Memory B cell (primary cell): ENCODE measurements at regions not wholly inside any gene's neighbourhood (a gene's known extent, or its start where the extent isn't known, plus 50 kb on each side); places are given as distances from the start of the nearest gene placed in this dataset.

Experiments
- ATAC-seq: fragments of 150-1000 bp; cut with Tn5 transposase; 2 replicates; pipeline ENCODE4 v1.10.0; 2021; ENCODE audit warnings: low read depth, mild to moderate bottlenecking, moderate library complexity
- DNase-seq, 2 donors: peaks; one replicate each; pipeline ENCODE4 v3.0.0; 2022; ENCODE audit warnings: low spot score in 2 of 2
- H3K27ac Mint-ChIP-seq: one replicate; pipeline ENCODE4 v1.8.0; 2022; ENCODE audit warnings: mild to moderate bottlenecking, moderate library complexity, mixed read lengths
- H3K27me3 Mint-ChIP-seq: one replicate; pipeline ENCODE4 v1.8.0; 2022; ENCODE audit warnings: mixed read lengths
- H3K36me3 Mint-ChIP-seq: one replicate; pipeline ENCODE4 v1.8.0; 2022; ENCODE audit warnings: mild to moderate bottlenecking, mixed read lengths
- H3K4me1 Mint-ChIP-seq: one replicate; pipeline ENCODE4 v1.8.0; 2022; ENCODE audit warnings: mixed read lengths
- H3K4me3 Mint-ChIP-seq: one replicate; pipeline ENCODE4 v1.8.0; 2022; ENCODE audit warnings: mild to moderate bottlenecking, moderate library complexity, mixed read lengths
- H3K9me3 Mint-ChIP-seq: one replicate; pipeline ENCODE4 v1.8.0; 2022; ENCODE audit warnings: mixed read lengths

DNA sequence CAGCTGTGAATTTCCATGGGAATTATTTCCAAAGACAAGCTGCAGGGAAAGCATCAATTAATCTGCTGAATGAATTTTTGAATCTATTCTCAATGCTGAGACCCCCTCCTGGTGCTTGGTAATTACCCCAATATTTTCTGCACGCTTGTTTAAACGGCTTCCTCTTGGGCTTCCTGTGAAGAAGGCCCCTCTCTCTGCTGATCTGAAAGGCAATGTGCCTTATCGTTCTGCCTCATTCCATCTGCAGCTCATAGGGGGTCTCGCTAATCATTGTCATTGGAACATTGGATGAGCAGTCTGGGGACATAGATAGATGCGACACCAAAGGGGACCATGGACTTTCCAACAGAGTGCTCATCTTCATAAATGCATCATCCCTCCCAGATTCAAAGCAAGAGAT is 851.6 kb downstream of the PDHA2 start:
- H3K27me3 Mint-ChIP-seq = no peaks in the 10 kb centered on the region
- no peak overlapping the region for H3K4me3 Mint-ChIP-seq
- DNase-seq = no peak
- ATAC-seq = no peak
- peaks cover 2% of the 10 kb centered on the region for H3K9me3 Mint-ChIP-seq
- H3K36me3 Mint-ChIP-seq = no peaks in the 10 kb centered on the region
- no peak overlapping the region for H3K27ac Mint-ChIP-seq
- no peaks in the 10 kb centered on the region for H3K4me1 Mint-ChIP-seq

DNA sequence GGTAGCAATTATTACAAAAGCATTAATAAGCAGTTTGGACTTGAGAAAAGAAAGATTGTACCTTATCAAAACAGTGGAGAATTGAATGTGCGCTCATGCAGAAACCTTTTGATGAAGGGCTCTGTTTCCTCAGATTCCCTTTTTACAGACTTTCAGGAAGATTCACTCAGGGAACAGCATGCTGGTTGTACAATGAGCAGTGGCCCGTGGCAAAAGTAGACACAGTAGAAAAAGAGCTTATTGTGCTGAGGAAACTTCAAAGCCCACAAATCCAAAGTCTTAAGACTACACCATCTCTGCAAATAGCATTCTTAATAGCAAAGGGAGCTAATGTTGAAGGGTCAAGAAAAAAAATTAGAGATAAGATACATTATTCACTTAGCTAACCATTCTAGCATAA is 858.9 kb downstream of the PDHA2 start:
- Mint-ChIP-seq H3K27me3 (no peaks in the 10 kb centered on the region), H3K9me3 (no peaks in the 10 kb centered on the region), H3K4me3 (no peak overlapping the region), H3K4me1 (no peaks in the 10 kb centered on the region), H3K27ac (no peak overlapping the region), H3K36me3 (no peaks in the 10 kb centered on the region)
- DNase-seq (no peak), ATAC-seq (no peak)

DNA sequence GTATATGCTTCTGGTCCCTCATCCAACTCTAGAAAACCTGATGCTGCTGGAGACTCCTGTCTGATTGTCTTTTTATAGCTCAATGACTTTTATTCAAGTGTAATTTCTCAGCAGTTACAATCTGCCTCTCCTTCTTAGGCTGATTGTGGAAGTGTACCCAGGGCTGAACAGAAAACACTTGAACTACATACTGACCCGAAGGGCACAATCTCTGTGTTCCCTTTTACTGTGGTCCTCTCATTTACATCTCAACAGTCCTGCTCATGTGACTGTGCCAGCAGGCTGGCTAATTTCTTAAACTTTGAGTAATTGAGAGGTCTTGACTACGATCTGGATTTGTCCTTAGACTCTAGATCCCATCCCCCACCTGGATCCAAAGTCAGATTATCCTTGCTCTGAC is 863.4 kb downstream of the PDHA2 start:
- Mint-ChIP-seq H3K36me3 (no peaks in the 10 kb centered on the region), H3K27ac (no peak overlapping the region), H3K27me3 (no peaks in the 10 kb centered on the region), H3K9me3 (no peaks in the 10 kb centered on the region), H3K4me1 (no peaks in the 10 kb centered on the region), H3K4me3 (no peak overlapping the region)
- ATAC-seq (no peak), DNase-seq (no peak)

DNA sequence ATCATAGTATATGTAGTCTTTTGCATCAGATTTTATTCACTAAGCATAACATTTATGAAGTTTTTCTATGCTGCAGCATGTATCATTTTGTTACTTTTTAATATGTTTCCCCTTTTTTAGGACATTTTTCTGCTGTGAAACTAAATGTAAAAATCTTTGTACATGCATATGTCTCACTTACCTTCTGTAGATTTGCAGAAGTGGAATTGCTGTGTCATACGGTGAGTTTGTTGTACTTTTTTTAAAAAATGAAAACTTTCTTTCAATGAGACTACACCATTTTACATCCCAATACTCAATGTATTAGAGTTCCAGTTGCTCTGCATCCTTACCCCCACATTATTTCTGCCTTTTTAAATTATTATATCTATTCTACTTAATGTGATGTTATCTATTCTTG is 868.9 kb downstream of the PDHA2 start:
- Mint-ChIP-seq H3K4me3 (no peak overlapping the region), H3K27me3 (no peaks in the 10 kb centered on the region), H3K4me1 (no peaks in the 10 kb centered on the region), H3K9me3 (no peaks in the 10 kb centered on the region), H3K36me3 (no peaks in the 10 kb centered on the region), H3K27ac (no peak overlapping the region)
- no peak for ATAC-seq
- DNase-seq = no peak

DNA sequence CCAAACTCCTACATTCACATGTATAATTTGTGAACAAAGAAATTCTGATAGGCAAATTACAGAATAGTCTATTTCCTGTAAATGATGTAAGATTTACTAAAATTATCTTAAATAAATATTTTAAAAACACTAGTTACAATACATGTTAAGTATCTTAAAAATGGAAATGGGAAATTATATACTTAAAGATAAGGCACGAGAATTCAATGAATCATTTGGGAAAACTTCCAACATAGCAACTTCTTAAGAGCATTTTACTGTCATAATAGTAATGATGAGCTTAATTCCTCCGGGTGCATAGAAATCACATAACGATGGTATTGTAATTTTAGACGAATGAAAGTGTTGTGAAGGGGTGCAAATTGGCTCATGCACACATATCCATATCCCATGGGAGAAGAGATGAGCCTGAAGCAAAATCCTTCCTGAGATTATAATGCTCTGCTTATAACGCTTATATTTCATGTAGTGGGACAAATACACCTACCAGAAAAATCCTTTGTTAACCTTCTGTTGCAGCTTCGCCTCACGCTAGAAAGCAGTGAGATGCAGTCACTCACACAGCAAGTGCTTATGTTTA is 873.5 kb downstream of the PDHA2 start:
- Mint-ChIP-seq H3K4me1 (no peaks in the 10 kb centered on the region), H3K27me3 (no peaks in the 10 kb centered on the region), H3K4me3 (no peak overlapping the region), H3K9me3 (peaks cover 2% of the 10 kb centered on the region), H3K36me3 (no peaks in the 10 kb centered on the region), H3K27ac (no peak overlapping the region)
- ATAC-seq (no peak), DNase-seq (no peak)

DNA sequence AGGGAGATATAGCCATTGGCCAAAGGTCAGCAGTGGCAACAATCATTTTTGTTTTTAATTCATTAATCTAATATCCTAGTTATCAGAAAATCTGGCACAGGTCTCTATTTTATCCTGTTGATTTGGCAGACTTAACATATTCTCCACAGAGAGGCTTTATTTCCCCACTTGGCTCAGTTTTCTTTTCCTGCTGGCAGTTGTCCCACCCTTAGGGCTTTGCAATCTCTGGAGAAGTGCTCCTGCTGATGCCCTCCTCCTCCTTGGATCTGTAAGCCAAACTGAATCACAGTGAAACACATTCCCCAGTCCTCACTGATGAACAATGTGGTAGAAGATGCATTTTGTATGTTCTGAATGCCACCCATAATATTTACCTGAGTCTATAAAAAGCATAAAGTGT is 889.7 kb downstream of the PDHA2 start:
- no peaks in the 10 kb centered on the region for H3K27me3 Mint-ChIP-seq
- H3K36me3 Mint-ChIP-seq = no peaks in the 10 kb centered on the region
- no peak overlapping the region for H3K4me3 Mint-ChIP-seq
- ATAC-seq (no peak), DNase-seq (no peak)
- peaks cover 1% of the 10 kb centered on the region for H3K9me3 Mint-ChIP-seq
- H3K27ac Mint-ChIP-seq = no peak overlapping the region
- no peaks in the 10 kb centered on the region for H3K4me1 Mint-ChIP-seq

DNA sequence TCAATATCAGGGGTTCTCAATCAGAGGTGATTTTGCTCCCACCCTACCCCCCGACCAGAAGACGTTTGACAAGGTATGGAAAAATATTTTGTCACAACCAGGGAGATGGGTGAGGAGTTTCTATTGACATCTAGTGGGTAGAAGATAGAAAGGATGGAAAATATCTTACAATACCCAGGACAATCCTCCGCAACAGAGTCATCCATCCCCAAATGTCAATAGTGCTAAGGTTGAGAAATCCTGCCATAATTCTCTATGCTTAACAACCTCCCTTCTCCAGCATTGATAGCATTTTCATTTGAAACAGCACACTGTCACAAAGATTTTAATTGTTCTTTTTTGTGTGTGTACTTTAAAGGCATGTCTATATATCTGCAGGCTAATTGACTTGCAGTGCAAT is 890.5 kb downstream of the PDHA2 start:
- Mint-ChIP-seq H3K4me1 (no peaks in the 10 kb centered on the region), H3K4me3 (no peak overlapping the region), H3K27me3 (no peaks in the 10 kb centered on the region), H3K27ac (no peak overlapping the region), H3K36me3 (no peaks in the 10 kb centered on the region), H3K9me3 (peaks cover 1% of the 10 kb centered on the region)
- ATAC-seq = no peak
- DNase-seq = no peak

DNA sequence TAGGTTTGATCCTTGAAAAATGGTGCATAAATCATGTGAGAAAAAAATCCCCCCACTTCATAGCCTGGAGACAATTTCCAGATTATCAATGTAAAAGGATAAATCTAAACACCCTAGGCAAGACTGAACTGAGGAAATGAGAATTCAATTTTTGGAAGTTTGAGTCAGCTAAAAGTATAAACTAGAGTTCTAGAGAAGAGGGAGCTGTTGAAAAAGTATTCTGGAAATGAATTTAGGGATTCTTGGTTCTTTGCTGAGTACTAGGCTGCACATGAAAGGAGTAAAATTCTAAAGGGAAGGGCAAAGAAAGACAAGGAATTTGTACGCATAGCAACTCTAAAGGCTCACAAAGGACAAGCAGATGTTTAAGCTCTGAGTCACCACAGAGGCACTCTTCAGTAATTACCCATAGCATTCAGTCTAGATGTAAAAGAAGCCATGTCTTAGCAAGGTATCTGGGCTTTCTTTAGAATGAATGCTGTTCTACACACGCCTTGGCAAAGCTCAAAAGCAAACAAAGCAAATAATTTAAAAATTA is 896.5 kb downstream of the PDHA2 start:
- H3K4me3 Mint-ChIP-seq = no peak overlapping the region
- DNase-seq (no peak), ATAC-seq (no peak)
- H3K27me3 Mint-ChIP-seq = no peaks in the 10 kb centered on the region
- H3K4me1 Mint-ChIP-seq = no peaks in the 10 kb centered on the region
- peaks cover 3% of the 10 kb centered on the region for H3K9me3 Mint-ChIP-seq
- H3K36me3 Mint-ChIP-seq = no peaks in the 10 kb centered on the region
- H3K27ac Mint-ChIP-seq = no peak overlapping the region

DNA sequence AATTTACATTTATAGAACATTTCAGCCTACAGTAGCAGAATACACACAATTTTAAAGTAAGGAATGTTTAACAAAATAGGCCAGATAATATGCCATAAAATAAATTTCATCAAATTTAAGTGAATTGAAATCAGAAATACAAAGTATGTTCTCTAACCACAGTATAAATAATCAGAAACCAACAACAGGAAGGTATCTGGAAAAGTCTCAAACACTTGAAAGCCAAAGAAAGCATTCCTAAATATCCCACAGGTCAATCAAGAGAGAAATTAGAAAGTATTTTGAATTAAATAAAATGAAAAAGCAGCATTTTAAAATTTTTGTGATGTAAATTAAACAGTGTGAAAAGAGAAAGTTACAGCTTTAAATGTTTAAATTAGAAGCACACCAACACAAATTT is 899.2 kb downstream of the PDHA2 start:
- no peak overlapping the region for H3K4me3 Mint-ChIP-seq
- peaks cover 3% of the 10 kb centered on the region for H3K9me3 Mint-ChIP-seq
- ATAC-seq (no peak), DNase-seq (no peak)
- no peak overlapping the region for H3K27ac Mint-ChIP-seq
- no peaks in the 10 kb centered on the region for H3K27me3 Mint-ChIP-seq
- H3K4me1 Mint-ChIP-seq = no peaks in the 10 kb centered on the region
- no peaks in the 10 kb centered on the region for H3K36me3 Mint-ChIP-seq

DNA sequence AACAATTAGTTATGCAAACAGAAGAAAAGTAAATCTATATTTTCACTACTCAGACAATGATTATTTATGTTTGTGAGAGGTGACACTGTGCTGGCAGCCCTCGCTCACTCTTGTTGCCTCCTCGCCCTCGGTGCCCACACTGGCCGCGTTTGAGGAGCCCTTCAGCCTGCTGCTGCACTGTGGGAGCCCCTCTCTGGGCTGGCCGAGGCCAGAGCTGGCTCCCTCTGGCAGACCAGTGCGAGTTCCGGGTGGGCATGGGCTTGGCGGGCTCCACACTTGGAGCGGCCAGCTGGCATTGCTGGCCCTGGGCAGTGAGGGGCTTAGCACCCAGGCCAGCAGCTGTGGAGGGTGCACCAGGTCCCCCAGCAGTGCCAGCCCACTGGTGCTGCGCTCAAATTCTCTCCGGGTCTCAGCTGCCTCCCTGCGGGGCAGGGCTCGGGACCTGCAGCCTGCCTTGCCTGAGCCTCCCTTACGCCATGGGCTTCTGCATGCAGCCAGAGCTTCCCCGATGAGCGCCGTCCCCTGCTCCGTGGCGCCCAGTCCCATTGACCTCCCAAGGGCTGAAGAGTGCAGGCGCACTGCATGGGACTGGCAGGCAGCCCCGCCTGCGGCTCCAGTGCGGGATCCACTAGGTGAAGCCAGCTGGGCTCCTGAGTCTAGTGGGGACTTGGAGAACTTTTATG is 902.6 kb downstream of the PDHA2 start:
- ATAC-seq (no peak), DNase-seq (no peak)
- Mint-ChIP-seq H3K36me3 (no peaks in the 10 kb centered on the region), H3K27me3 (no peaks in the 10 kb centered on the region), H3K4me1 (no peaks in the 10 kb centered on the region), H3K9me3 (peaks cover 3% of the 10 kb centered on the region), H3K27ac (no peak overlapping the region), H3K4me3 (no peak overlapping the region)

DNA sequence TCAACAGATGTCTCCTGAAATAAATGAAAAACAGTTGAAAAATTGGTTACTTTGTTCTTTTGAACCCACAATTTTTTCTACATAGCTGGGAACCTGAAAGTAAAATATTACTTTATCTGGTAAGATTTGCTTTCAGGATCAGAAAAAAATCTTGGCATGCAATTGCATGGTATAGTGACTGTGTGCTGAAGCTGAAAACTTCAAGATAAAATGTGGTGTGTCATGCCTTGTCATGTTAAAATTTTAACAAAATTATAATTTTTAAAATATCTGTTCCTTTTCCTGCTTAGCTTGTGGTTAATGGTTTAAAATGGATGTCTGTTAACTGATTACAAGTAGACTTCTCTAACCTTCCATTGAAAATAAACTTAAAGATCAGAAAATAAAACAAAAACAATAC is 904.8 kb downstream of the PDHA2 start:
- no peaks in the 10 kb centered on the region for H3K27me3 Mint-ChIP-seq
- ATAC-seq (no peak), DNase-seq (no peak)
- H3K4me3 Mint-ChIP-seq = no peak overlapping the region
- no peak overlapping the region for H3K27ac Mint-ChIP-seq
- peaks cover 7% of the 10 kb centered on the region for H3K9me3 Mint-ChIP-seq
- no peaks in the 10 kb centered on the region for H3K4me1 Mint-ChIP-seq
- no peaks in the 10 kb centered on the region for H3K36me3 Mint-ChIP-seq

DNA sequence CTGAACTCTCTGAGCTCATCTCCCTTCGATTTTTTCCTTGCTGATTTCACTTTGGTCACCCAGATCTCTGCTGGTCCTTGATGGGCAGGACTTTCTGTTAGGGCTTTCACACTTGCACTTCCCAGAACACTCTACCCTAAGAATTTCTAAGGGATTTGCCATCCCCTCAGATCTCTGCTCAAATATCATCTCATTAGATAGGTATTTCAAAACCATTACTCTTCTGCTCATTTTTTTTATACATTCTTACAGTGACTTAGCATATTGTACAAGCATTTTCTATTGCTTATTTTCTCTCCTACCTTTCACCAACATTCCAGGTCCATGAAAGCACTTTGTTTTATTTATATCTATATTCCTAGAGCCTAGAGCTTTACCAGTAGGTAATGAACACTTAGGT is 913.3 kb downstream of the PDHA2 start:
- no peak overlapping the region for H3K4me3 Mint-ChIP-seq
- no peak overlapping the region for H3K27ac Mint-ChIP-seq
- ATAC-seq = no peak
- no peaks in the 10 kb centered on the region for H3K27me3 Mint-ChIP-seq
- no peaks in the 10 kb centered on the region for H3K4me1 Mint-ChIP-seq
- no peaks in the 10 kb centered on the region for H3K36me3 Mint-ChIP-seq
- no peak for DNase-seq
- H3K9me3 Mint-ChIP-seq = peaks cover 8% of the 10 kb centered on the region

DNA sequence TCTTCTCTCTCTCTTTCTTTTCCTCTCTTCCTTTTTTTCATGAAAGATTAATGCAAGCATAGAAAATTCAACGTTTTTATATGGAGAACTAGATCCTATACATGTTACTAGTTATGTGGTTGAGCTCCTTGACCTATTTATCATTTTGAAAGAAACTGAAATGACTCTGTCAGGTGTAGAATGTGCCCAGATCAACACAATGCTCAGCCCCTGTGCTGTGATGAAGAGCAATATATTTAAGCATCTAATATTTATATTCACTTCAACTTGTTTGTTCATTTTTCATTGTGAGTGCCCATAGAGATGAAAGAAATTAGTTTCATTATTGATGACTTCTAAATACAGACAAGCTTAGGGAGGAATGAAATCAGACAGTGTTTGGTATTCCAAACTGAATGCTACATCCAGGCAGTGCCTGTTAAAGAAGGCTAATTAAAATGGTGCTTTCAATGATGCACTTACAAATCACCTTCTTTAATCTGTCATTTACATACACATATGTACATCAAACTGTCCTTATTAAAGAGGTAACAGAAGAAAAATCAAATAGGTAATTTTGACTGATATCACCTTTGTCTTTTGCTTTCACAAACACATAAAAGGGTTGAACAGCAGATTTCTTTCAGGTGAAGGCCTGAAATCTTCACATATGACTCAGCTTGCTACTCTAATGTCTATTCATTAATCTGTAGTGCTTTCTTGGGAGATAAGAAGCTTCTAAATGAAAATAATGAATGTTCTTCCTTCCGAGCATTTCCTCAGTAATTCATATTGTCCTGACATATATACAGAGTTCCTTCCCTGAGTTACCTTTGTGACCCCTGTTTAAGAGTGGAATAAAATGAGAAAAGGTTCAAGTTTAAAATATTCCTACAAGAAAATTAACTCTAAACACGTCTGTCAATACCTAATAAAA is 915.9 kb downstream of the PDHA2 start:
- H3K27me3 Mint-ChIP-seq = no peaks in the 10 kb centered on the region

DNA sequence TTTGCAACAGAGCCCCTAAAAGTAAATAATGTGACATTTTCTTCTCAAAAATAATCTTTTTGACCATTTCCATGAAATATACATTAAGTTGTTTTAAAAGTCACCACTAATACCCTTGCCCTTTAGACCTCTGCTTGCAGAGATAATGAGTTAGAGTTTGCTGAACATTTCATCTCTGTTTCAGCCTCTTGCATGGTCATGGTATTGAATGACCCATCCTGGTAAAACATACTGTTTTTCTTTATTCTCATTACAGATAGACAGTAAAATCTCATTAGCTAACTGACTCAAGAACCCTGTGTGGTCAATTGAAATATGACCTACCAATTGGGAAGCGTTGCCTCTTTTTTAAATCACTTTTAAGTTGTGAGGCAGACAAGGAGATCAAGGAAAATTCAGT is 916.7 kb downstream of the PDHA2 start:
- no peaks in the 10 kb centered on the region for H3K27me3 Mint-ChIP-seq
- DNase-seq = no peak

More for the DNA sequence above, 915.9 kb downstream of the PDHA2 start:
- peaks cover 7% of the 10 kb centered on the region for H3K9me3 Mint-ChIP-seq
- ATAC-seq (no peak), DNase-seq (no peak)
- H3K4me1 Mint-ChIP-seq = no peaks in the 10 kb centered on the region
- no peaks in the 10 kb centered on the region for H3K36me3 Mint-ChIP-seq
- no peak overlapping the region for H3K27ac Mint-ChIP-seq
- no peak overlapping the region for H3K4me3 Mint-ChIP-seq

More for the DNA sequence above, 916.7 kb downstream of the PDHA2 start:
- Mint-ChIP-seq H3K4me3 (no peak overlapping the region), H3K4me1 (no peaks in the 10 kb centered on the region), H3K9me3 (peaks cover 7% of the 10 kb centered on the region), H3K36me3 (no peaks in the 10 kb centered on the region), H3K27ac (no peak overlapping the region)
- ATAC-seq = no peak
